HepG2 (cell line): ENCODE measurements at regions not wholly inside any gene's neighbourhood (a gene's known extent, or its start where the extent isn't known, plus 50 kb on each side); places are given as distances from the start of the nearest gene placed in this dataset.

ENCODE experiments used
- ATAC-seq: fragments of 200-7000 bp; cut with Tn5 transposase; 3 replicates; pipeline ENCODE4 v1.9.1; 2020; ENCODE audit warnings: mild to moderate bottlenecking, moderate library complexity
- BruUV-seq: library from RNA; stranded (reverse); fragments of 400-500 nt; replicated peaks from 2 replicates; lab custom pipeline; 2021; lab: Mats Ljungman, UMichigan
- CTCF ChIA-PET: fragments of 300-600 bp; formaldehyde crosslinking; extraction: SDS; loops from one replicate; lab custom pipeline; 2021; ENCODE audit warnings: low total read pairs, inconsistent platforms, low intra/inter-chr PET ratio; lab: Yijun Ruan, JAX
- POLR2A ChIA-PET: fragments of 350-600 bp; sonication (Branson Sonifier 250); formaldehyde crosslinking; loops from one replicate; lab custom pipeline; 2020; ENCODE audit warnings: antibody characterized with exemption, inconsistent platforms; lab: Yijun Ruan, JAX
- DNase-seq: peaks from one replicate; pipeline ENCODE4 v3.0.0-alpha.2; 2015; ENCODE audit warnings: low spot score
- FAIRE-seq: peaks from 3 replicates; lab custom pipeline; 2011; peaks lifted over from hg19 to GRCh38; lab: Jason Lieb, UNC
- H2AFZ ChIP-seq: one replicate; pipeline ENCODE4 v1.6.1; 2011; ENCODE audit warnings: low read length, inconsistent platforms
- H3K27ac ChIP-seq: fragments of 300-600 bp; 3 replicates; pipeline ENCODE4 v1.8.0; 2011; ENCODE audit warnings: mixed run types, mild to moderate bottlenecking, mixed read lengths, low read length, inconsistent platforms; ENCODE audit not compliant: insufficient read depth; ENCODE audit errors: extremely low read length
- H3K27me3 ChIP-seq, 2 experiments: fragments of 200-600 bp in 1 of 2; 2 replicates in 1 of 2; 3 replicates in 1 of 2; pipeline versions ENCODE4 v1.6.0 to v1.8.0; 2011; ENCODE audit warnings: low read length in 2 of 2, mild to moderate bottlenecking in 2 of 2, moderate library complexity in 2 of 2, inconsistent platforms in 1 of 2; ENCODE audit not compliant: insufficient read depth in 2 of 2, control insufficient read depth in 1 of 2
- H3K36me3 ChIP-seq, 2 experiments: fragments of 200-600 bp in 1 of 2; replicated peaks in 1 of 2; 2 replicates in 1 of 2; 3 replicates in 1 of 2; pipeline versions ENCODE4 v1.5.1 to v1.8.0; 2011; ENCODE audit warnings: low read length in 2 of 2, inconsistent platforms in 1 of 2; ENCODE audit not compliant: insufficient read depth in 2 of 2, control insufficient read depth in 1 of 2
- H3K4me1 ChIP-seq: 2 replicates; pipeline ENCODE4 v1.5.1; 2012; ENCODE audit warnings: low read length, inconsistent platforms; ENCODE audit not compliant: insufficient read depth
- H3K4me2 ChIP-seq: 2 replicates; pipeline ENCODE4 v1.6.0; 2011; ENCODE audit warnings: low read depth, low read length, inconsistent platforms
- H3K4me3 ChIP-seq, 3 experiments: fragments of 200-600 bp in 1 of 3; sonication (generic), shearing (Covaris generic) in 1 of 3; replicated peaks in 1 of 3; 2 replicates each; pipeline ENCODE4 v1.5.1; 2011 to 2016; ENCODE audit warnings: low read length in 3 of 3, inconsistent platforms in 2 of 3, low read depth in 2 of 3, mild to moderate bottlenecking in 2 of 3, control low read depth in 1 of 3, mixed read lengths in 1 of 3; ENCODE audit not compliant: insufficient read depth in 1 of 3
- H3K79me2 ChIP-seq: one replicate; pipeline ENCODE4 v1.6.1; 2011; ENCODE audit warnings: low read length, inconsistent platforms; ENCODE audit not compliant: insufficient read depth
- H3K9ac ChIP-seq: 2 replicates; pipeline ENCODE4 v1.6.0; 2011; ENCODE audit warnings: mild to moderate bottlenecking, low read depth, low read length, inconsistent platforms; ENCODE audit not compliant: insufficient read depth
- H3K9me3 ChIP-seq: 2 replicates; pipeline ENCODE4 v1.5.1; 2012; ENCODE audit warnings: mild to moderate bottlenecking, low read length
- H4K20me1 ChIP-seq: 2 replicates; pipeline ENCODE4 v1.6.0; 2011; ENCODE audit warnings: inconsistent platforms, mild to moderate bottlenecking, low read length, moderate library complexity; ENCODE audit not compliant: insufficient read depth
- CREBL2 ChIP-seq: sonication (generic); formaldehyde crosslinking; IDR thresholded peaks from 2 replicates; pipeline ENCODE4 v1.8.1; 2023; ENCODE audit warnings: missing genetic modification reagents, mild to moderate bottlenecking, borderline replicate concordance
- FOXA3 ChIP-seq: IDR thresholded peaks from 2 replicates; pipeline ENCODE4 v1.6.1; 2016; ENCODE audit warnings: missing genetic modification reagents, missing compliant biosample characterization
- FOXP1 ChIP-seq, 2 experiments: fragments of 450-650 bp in 1 of 2; IDR thresholded peaks; 2 replicates each; pipeline ENCODE4 v1.6.1; 2017 to 2018; ENCODE audit warnings: antibody characterized with exemption in 1 of 2
- HMG20A ChIP-seq: IDR thresholded peaks from 2 replicates; pipeline ENCODE4 v1.6.1; 2016; ENCODE audit warnings: borderline replicate concordance
- HMGXB3 ChIP-seq: sonication (generic); formaldehyde crosslinking; IDR thresholded peaks from 2 replicates; pipeline ENCODE4 v1.4.0; 2020; ENCODE audit warnings: missing genetic modification reagents, borderline replicate concordance
- RERE ChIP-seq: IDR thresholded peaks from 2 replicates; pipeline ENCODE4 v1.6.1; 2016; ENCODE audit warnings: low read depth, missing genetic modification reagents, missing compliant biosample characterization
- SSRP1 ChIP-seq: IDR thresholded peaks from 2 replicates; pipeline ENCODE4 v1.6.1; 2016; ENCODE audit warnings: control low read depth
- ZNF234 ChIP-seq: sonication (generic); formaldehyde crosslinking; conservative IDR thresholded peaks from 2 replicates; pipeline ENCODE4 v1.5.1; 2020; ENCODE audit warnings: mild to moderate bottlenecking, missing genetic modification reagents
- ZNF251 ChIP-seq: sonication (generic); formaldehyde crosslinking; IDR thresholded peaks from 2 replicates; pipeline ENCODE4 v1.9.0; 2021; ENCODE audit warnings: mild to moderate bottlenecking, missing genetic modification reagents
- ZNF639 ChIP-seq: conservative IDR thresholded peaks from 2 replicates; pipeline ENCODE4 v1.6.1; 2018; ENCODE audit warnings: missing genetic modification reagents
- ZNF691 ChIP-seq: sonication (generic); formaldehyde crosslinking; IDR thresholded peaks from 2 replicates; pipeline ENCODE4 v1.4.0; 2020; ENCODE audit warnings: missing genetic modification reagents, low read depth, mild to moderate bottlenecking, borderline replicate concordance
- WGBS: methylation state at CpG from one replicate; pipeline ENCODE4 v1.1.6; 2017; ENCODE audit warnings: low lambda C conversion rate; 5-methylcytosine and 5-hydroxymethylcytosine counted together
- in situ Hi-C: cut with HindIII; loops from 2 replicates; pipeline ENCODE4 v1.10.0; 2017; ENCODE audit warnings: low pct_unique_long_range_greater_than_20kb; ENCODE audit not compliant: extremely low pct_ligation_motif_present
- intact Hi-C: fragments of 100-400 bp; cut with micrococcal nuclease; formaldehyde crosslinking; loops from one replicate; pipeline ENCODE4 v1.10.0; 2022; ENCODE audit not compliant: unreplicated experiment

- no peak for TF ChIP-seq ZNF639 (CRISPR knock-in tag)
- no peak for TF ChIP-seq CREBL2 (CRISPR knock-in tag)
- no peak for TF ChIP-seq HMGXB3 (CRISPR knock-in tag)
- no peak for TF ChIP-seq ZNF251 (CRISPR knock-in tag)
Measured at GRCh38 chr3:18241837-18242236, 183.3 kb downstream of the SATB1 start (continued).

- POLR2A ChIA-PET, result no interaction called here
- H3K79me2 ChIP-seq, result no peaks in the 10 kb centered on the region
- in situ Hi-C loops, result no loop called here
- H3K9me3 ChIP-seq, result no peaks in the 10 kb centered on the region
- H3K9ac ChIP-seq, result no peak overlapping the region
- H3K36me3 ChIP-seq, result no peaks in the 10 kb centered on the region
- intact Hi-C loops, result no loop called here
- BruUV-seq, result no TSS peak
- no peak overlapping the region for H3K4me3 ChIP-seq
- H4K20me1 ChIP-seq, result no peaks in the 10 kb centered on the region
- CTCF ChIA-PET, result no interaction called here
- DNase-seq (no peak), ATAC-seq (no peak), FAIRE-seq (no peak)
- H3K4me1 ChIP-seq, result no peaks in the 10 kb centered on the region
- no peak overlapping the region for H3K4me2 ChIP-seq
- no peak overlapping the region for H2AFZ ChIP-seq
- H3K27ac ChIP-seq, result no peak overlapping the region
- 0% methylated on average over 2 of the region's 2 CpGs for WGBS
- no peaks in the 10 kb centered on the region for H3K27me3 ChIP-seq
- TF ChIP-seq FOXA3 (CRISPR knock-in tag) (no peak), ZNF691 (CRISPR knock-in tag) (no peak), RERE (no peak), FOXP1 (IDR thresholded peaks at IDR 0.05) (no peak), FOXP1 (CRISPR knock-in tag; IDR thresholded peaks at IDR 0.05) (no peak), HMG20A (no peak), SSRP1 (no peak), ZNF234 (CRISPR knock-in tag) (no peak)
Measured at GRCh38 chr3:18239674-18240073, 185.5 kb downstream of the SATB1 start.
